HUES6 (cell line): ENCODE measurements at regions not wholly inside any gene's neighbourhood (a gene's known extent, or its start where the extent isn't known, plus 50 kb on each side); places are given as distances from the start of the nearest gene placed in this dataset.
"Not testable (repeated sequence)": the region's sequence is repeated elsewhere in the genome, so short reads cannot be mapped to it uniquely, and the experiment has no call there.

Experiments used
- H3K27ac ChIP-seq: 2 replicates; pipeline ENCODE4 v1.7.0; 2013; ENCODE audit warnings: low read depth, mild to moderate bottlenecking, low read length, inconsistent platforms
- H3K27me3 ChIP-seq: 2 replicates; pipeline ENCODE4 v1.6.1; 2013; ENCODE audit warnings: low read length; ENCODE audit not compliant: control insufficient read depth, insufficient read depth
- H3K36me3 ChIP-seq: 2 replicates; pipeline ENCODE4 v1.6.1; 2013; ENCODE audit warnings: low read length; ENCODE audit not compliant: control insufficient read depth, insufficient read depth
- H3K4me1 ChIP-seq: 2 replicates; pipeline ENCODE4 v1.6.1; 2013; ENCODE audit warnings: low read length; ENCODE audit not compliant: control insufficient read depth, insufficient read depth
- H3K4me3 ChIP-seq: 2 replicates; pipeline ENCODE4 v1.5.1; 2013; ENCODE audit warnings: low read depth, low read length
- H3K9ac ChIP-seq: one replicate; pipeline ENCODE4 v1.6.1; 2013; ENCODE audit warnings: mild to moderate bottlenecking, low read length
- H3K9me3 ChIP-seq: 2 replicates; pipeline ENCODE4 v1.6.1; 2013; ENCODE audit warnings: low read depth, low read length; ENCODE audit not compliant: control insufficient read depth, insufficient read depth

- H3K9ac ChIP-seq = no peak overlapping the region
- H3K36me3 ChIP-seq = no peaks in the 10 kb centered on the region
- H3K4me3 ChIP-seq = no peak overlapping the region
- H3K27ac ChIP-seq = no peak overlapping the region
- no peaks in the 10 kb centered on the region for H3K27me3 ChIP-seq
- no peaks in the 10 kb centered on the region for H3K4me1 ChIP-seq
- H3K9me3 ChIP-seq = no peaks in the 10 kb centered on the region
Observed at GRCh38 chr18:73551211-73551610, 596.4 kb downstream of the FBXO15 start.

- H3K4me3 ChIP-seq = no peak overlapping the region
- H3K36me3 ChIP-seq = no peaks in the 10 kb centered on the region
- no peaks in the 10 kb centered on the region for H3K9me3 ChIP-seq
- H3K27me3 ChIP-seq = no peaks in the 10 kb centered on the region
- no peaks in the 10 kb centered on the region for H3K4me1 ChIP-seq
- H3K27ac ChIP-seq = no peak overlapping the region
- H3K9ac ChIP-seq = no peak overlapping the region
Observed at GRCh38 chr18:73549236-73549635, 598.4 kb downstream of the FBXO15 start.

- H3K27me3 ChIP-seq = no peaks in the 10 kb centered on the region
- H3K4me1 ChIP-seq = no peaks in the 10 kb centered on the region
- no peak overlapping the region for H3K4me3 ChIP-seq
- no peak overlapping the region for H3K27ac ChIP-seq
- H3K9ac ChIP-seq = no peak overlapping the region
- H3K36me3 ChIP-seq = no peaks in the 10 kb centered on the region
- no peaks in the 10 kb centered on the region for H3K9me3 ChIP-seq
Observed at GRCh38 chr18:73545472-73545871, 602.2 kb downstream of the FBXO15 start.

GRCh38 chr18:73544617-73545016, 603.0 kb downstream of the FBXO15 start:
- Histone ChIP-seq H3K9me3 (no peaks in the 10 kb centered on the region), H3K4me1 (no peaks in the 10 kb centered on the region), H3K27ac (no peak overlapping the region), H3K9ac (no peak overlapping the region), H3K36me3 (no peaks in the 10 kb centered on the region), H3K27me3 (no peaks in the 10 kb centered on the region), H3K4me3 (no peak overlapping the region)

- Histone ChIP-seq H3K9ac (no peak overlapping the region), H3K4me1 (no peaks in the 10 kb centered on the region), H3K27me3 (no peaks in the 10 kb centered on the region), H3K36me3 (no peaks in the 10 kb centered on the region), H3K27ac (no peak overlapping the region), H3K9me3 (no peaks in the 10 kb centered on the region), H3K4me3 (no peak overlapping the region)
Observed at GRCh38 chr18:73544032-73544431, 603.6 kb downstream of the FBXO15 start.

GRCh38 chr18:73535990-73536389, 611.6 kb downstream of the FBXO15 start:
- H3K27me3 ChIP-seq = no peaks in the 10 kb centered on the region
- no peak overlapping the region for H3K9ac ChIP-seq
- no peak overlapping the region for H3K27ac ChIP-seq
- H3K9me3 ChIP-seq = no peaks in the 10 kb centered on the region
- H3K4me1 ChIP-seq = no peaks in the 10 kb centered on the region
- no peaks in the 10 kb centered on the region for H3K36me3 ChIP-seq
- H3K4me3 ChIP-seq = no peak overlapping the region

GRCh38 chr18:73535189-73535588, 612.4 kb downstream of the FBXO15 start:
- Histone ChIP-seq H3K27me3 (no peaks in the 10 kb centered on the region), H3K36me3 (no peaks in the 10 kb centered on the region), H3K9me3 (no peaks in the 10 kb centered on the region), H3K4me3 (no peak overlapping the region), H3K4me1 (no peaks in the 10 kb centered on the region), H3K27ac (no peak overlapping the region), H3K9ac (no peak overlapping the region)

GRCh38 chr18:73531601-73532000, 616.0 kb downstream of the FBXO15 start:
- Histone ChIP-seq H3K4me1 (no peaks in the 10 kb centered on the region), H3K27ac (no peak overlapping the region), H3K9ac (no peak overlapping the region), H3K27me3 (no peaks in the 10 kb centered on the region), H3K4me3 (no peak overlapping the region), H3K36me3 (no peaks in the 10 kb centered on the region), H3K9me3 (no peaks in the 10 kb centered on the region)

GRCh38 chr18:73528066-73528465, 619.6 kb downstream of the FBXO15 start:
- Histone ChIP-seq H3K9me3 (no peaks in the 10 kb centered on the region), H3K27ac (no peak overlapping the region), H3K36me3 (no peaks in the 10 kb centered on the region), H3K4me1 (no peaks in the 10 kb centered on the region), H3K27me3 (no peaks in the 10 kb centered on the region), H3K9ac (no peak overlapping the region), H3K4me3 (no peak overlapping the region)

- no peaks in the 10 kb centered on the region for H3K36me3 ChIP-seq
- H3K4me3 ChIP-seq = no peak overlapping the region
- no peak overlapping the region for H3K27ac ChIP-seq
- H3K4me1 ChIP-seq = no peaks in the 10 kb centered on the region
- no peaks in the 10 kb centered on the region for H3K9me3 ChIP-seq
- H3K9ac ChIP-seq = no peak overlapping the region
- H3K27me3 ChIP-seq = no peaks in the 10 kb centered on the region
Observed at GRCh38 chr18:73520229-73520628, 627.4 kb downstream of the FBXO15 start.

- not testable (repeated sequence) for H3K9ac ChIP-seq, H3K4me3 ChIP-seq, H3K36me3 ChIP-seq, H3K27me3 ChIP-seq, H3K27ac ChIP-seq, H3K4me1 ChIP-seq, H3K9me3 ChIP-seq
Observed at GRCh38 chr18:73516056-73516455, 631.6 kb downstream of the FBXO15 start.

GRCh38 chr18:73514449-73514848, 633.2 kb downstream of the FBXO15 start:
- no peak overlapping the region for H3K4me3 ChIP-seq
- no peaks in the 10 kb centered on the region for H3K9me3 ChIP-seq
- no peaks in the 10 kb centered on the region for H3K36me3 ChIP-seq
- no peaks in the 10 kb centered on the region for H3K27me3 ChIP-seq
- no peak overlapping the region for H3K9ac ChIP-seq
- no peak overlapping the region for H3K27ac ChIP-seq
- no peaks in the 10 kb centered on the region for H3K4me1 ChIP-seq
